ENCODE measurements at regions not wholly inside any gene's neighbourhood (a gene's known extent, or its start where the extent isn't known, plus 50 kb on each side); places are given as distances from the start of the nearest gene placed in this dataset.
A peak's percentile ranks its signal among the peaks of the same experiment; 100 is the strongest.
"Not testable (repeated sequence)": the region's sequence is repeated elsewhere in the genome, so short reads cannot be mapped to it uniquely, and the experiment has no call there.

- peaks cover 48% of the 10 kb centered on the region for H3K4me1 Mint-ChIP-seq (ENCODE audit: unreplicated experiment)
- no peaks in the 10 kb centered on the region for H3K9me3 Mint-ChIP-seq
- no peak overlapping the region for H3K27ac Mint-ChIP-seq
- TF ChIP-seq CTCF (conservative IDR thresholded peaks at IDR 0.05), result no peak
- H3K4me3 Mint-ChIP-seq, result peak overlapping the region; percentile 41
- peaks cover 35% of the 10 kb centered on the region for H3K27me3 Mint-ChIP-seq
- no peaks in the 10 kb centered on the region for H3K36me3 Mint-ChIP-seq
- DNase-seq (ENCODE audit: extremely low spot score, unreplicated experiment), result no peak
These were observed 69.8 kb upstream of the SCAF4 start for GRCh38 chr21:31801551-31802219.

- no peak for DNase-seq (ENCODE audit: extremely low spot score, unreplicated experiment)
- Mint-ChIP-seq H3K4me1 (ENCODE audit: unreplicated experiment) (peaks cover 47% of the 10 kb centered on the region), H3K9me3 (no peaks in the 10 kb centered on the region), H3K36me3 (no peaks in the 10 kb centered on the region), H3K4me3 (peak overlapping the region; percentile 8), H3K27ac (no peak overlapping the region), H3K27me3 (peaks cover 35% of the 10 kb centered on the region)
- TF ChIP-seq CTCF (conservative IDR thresholded peaks at IDR 0.05), result no peak
These were observed 67.2 kb upstream of the SCAF4 start for GRCh38 chr21:31798842-31799704.

GRCh38 chr21:31795992-31796391, 64.1 kb upstream of the SCAF4 start:
- no peak for TF ChIP-seq CTCF (conservative IDR thresholded peaks at IDR 0.05)
- H3K9me3 Mint-ChIP-seq, result no peaks in the 10 kb centered on the region
- peaks cover 30% of the 10 kb centered on the region for H3K4me1 Mint-ChIP-seq (ENCODE audit: unreplicated experiment)
- no peak for DNase-seq (ENCODE audit: extremely low spot score, unreplicated experiment)
- no peak overlapping the region for H3K4me3 Mint-ChIP-seq
- peak overlapping the region; percentile 29 for H3K27ac Mint-ChIP-seq
- H3K36me3 Mint-ChIP-seq, result no peaks in the 10 kb centered on the region
- peaks cover 22% of the 10 kb centered on the region for H3K27me3 Mint-ChIP-seq

- not testable (repeated sequence) for H3K4me3 Mint-ChIP-seq; H3K9me3 Mint-ChIP-seq; H3K36me3 Mint-ChIP-seq; H3K27ac Mint-ChIP-seq; DNase-seq (ENCODE audit: extremely low spot score, unreplicated experiment); H3K27me3 Mint-ChIP-seq
- peaks cover 21% of the 10 kb centered on the region for H3K4me1 Mint-ChIP-seq (ENCODE audit: unreplicated experiment)
These were observed 58.5 kb upstream of the SCAF4 start for GRCh38 chr21:31790420-31790819.

- Mint-ChIP-seq H3K4me1 (ENCODE audit: unreplicated experiment) (peaks cover 21% of the 10 kb centered on the region), H3K4me3 (no peak overlapping the region), H3K27ac (no peak overlapping the region), H3K9me3 (peaks cover 10% of the 10 kb centered on the region), H3K36me3 (no peaks in the 10 kb centered on the region), H3K27me3 (peaks cover 4% of the 10 kb centered on the region)
- TF ChIP-seq CTCF (conservative IDR thresholded peaks at IDR 0.05), result no peak
- DNase-seq (ENCODE audit: extremely low spot score, unreplicated experiment), result no peak
These were observed 56.7 kb upstream of the SCAF4 start for GRCh38 chr21:31788581-31788980.

GRCh38 chr21:31787691-31788090, 55.8 kb upstream of the SCAF4 start:
- not testable (repeated sequence) for DNase-seq (ENCODE audit: extremely low spot score, unreplicated experiment); H3K27ac Mint-ChIP-seq; H3K4me3 Mint-ChIP-seq; H3K36me3 Mint-ChIP-seq; H3K27me3 Mint-ChIP-seq; H3K9me3 Mint-ChIP-seq
- H3K4me1 Mint-ChIP-seq (ENCODE audit: unreplicated experiment), result peaks cover 25% of the 10 kb centered on the region
